ENCODE measurements at regions not wholly inside any gene's neighbourhood (a gene's known extent, or its start where the extent isn't known, plus 50 kb on each side); places are given as distances from the start of the nearest gene placed in this dataset.
"Not testable (repeated sequence)": the region's sequence is repeated elsewhere in the genome, so short reads cannot be mapped to it uniquely, and the experiment has no call there.

GRCh38 chr15:85196697-85197096 lies 183.7 kb upstream of the AKAP13 start:
- TF ChIP-seq POLR2AphosphoS5 (IDR thresholded peaks at IDR 0.05; ENCODE audit: low read depth, low read length); ZBTB25 (CRISPR knock-in tag; IDR thresholded peaks at IDR 0.05); MAX (IDR thresholded peaks at IDR 0.05); ZFP36 (IDR thresholded peaks at IDR 0.05; ENCODE audit: borderline replicate concordance, low read depth, low read length, partially characterized antibody): not testable (repeated sequence)
